ENCODE measurements at regions not wholly inside any gene's neighbourhood (a gene's known extent, or its start where the extent isn't known, plus 50 kb on each side); places are given as distances from the start of the nearest gene placed in this dataset.
"Not testable (repeated sequence)": the region's sequence is repeated elsewhere in the genome, so short reads cannot be mapped to it uniquely, and the experiment has no call there.

DNA sequence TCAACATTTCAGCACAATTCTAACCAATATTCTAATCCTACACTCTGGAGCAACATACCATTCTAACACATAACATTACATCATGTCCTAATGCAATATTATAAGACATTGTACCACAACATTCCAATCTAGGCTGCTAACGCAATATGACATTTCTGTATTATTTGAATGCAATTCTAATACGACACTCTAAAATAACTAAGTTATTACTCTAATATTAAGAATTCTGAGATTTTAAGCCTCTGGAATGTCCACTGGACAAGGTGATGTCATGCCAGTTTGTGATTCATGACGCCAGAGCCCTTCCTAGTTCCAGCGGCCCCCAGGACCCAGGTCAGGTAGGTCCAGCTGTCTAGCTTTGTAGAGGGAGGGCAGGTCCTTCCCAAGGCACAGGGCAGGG is 69.7 kb upstream of the SIRPA start:
- no peak for DNase-seq

DNA sequence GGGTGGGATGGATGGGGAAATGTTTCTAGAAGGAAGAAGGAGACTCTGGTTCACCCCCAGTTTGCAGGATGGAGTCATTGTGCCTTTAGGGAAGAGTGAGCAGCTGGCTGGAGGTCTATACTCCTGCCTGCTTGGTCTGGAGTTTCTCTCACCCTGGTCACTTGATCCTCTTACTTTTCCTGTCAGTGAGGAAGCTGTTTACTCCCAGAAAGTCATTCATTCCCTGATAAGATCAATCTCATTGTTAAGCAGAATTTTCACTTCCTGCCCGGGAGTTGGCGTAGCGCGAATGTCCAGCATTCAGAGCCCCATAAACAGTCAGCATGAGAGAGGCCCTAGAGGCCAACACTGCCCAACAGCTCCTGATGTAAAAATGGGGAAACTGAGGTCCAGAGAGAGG is 70.4 kb upstream of the SIRPA start:
- no peak for DNase-seq

DNA sequence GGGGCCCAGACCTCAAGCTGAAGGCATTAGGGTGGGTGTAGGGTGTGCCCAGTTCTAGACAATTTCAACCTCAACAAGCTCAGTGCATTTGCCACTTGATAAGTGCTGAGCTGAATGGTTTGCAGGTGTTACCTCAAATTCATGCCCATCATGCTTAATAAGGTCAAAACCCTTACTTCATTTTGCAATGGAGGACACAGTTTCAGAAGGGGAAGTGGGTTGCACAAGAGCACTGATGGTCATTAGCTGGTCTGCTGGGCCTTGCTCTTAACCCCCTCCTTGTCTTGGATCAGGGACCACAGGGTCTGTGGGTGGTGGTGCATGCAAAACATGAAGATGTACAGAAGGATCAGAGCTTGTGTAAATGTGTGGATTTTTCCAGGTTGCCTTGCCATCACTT is 71.0 kb upstream of the SIRPA start:
- DNase-seq: peak; percentile 69

DNA sequence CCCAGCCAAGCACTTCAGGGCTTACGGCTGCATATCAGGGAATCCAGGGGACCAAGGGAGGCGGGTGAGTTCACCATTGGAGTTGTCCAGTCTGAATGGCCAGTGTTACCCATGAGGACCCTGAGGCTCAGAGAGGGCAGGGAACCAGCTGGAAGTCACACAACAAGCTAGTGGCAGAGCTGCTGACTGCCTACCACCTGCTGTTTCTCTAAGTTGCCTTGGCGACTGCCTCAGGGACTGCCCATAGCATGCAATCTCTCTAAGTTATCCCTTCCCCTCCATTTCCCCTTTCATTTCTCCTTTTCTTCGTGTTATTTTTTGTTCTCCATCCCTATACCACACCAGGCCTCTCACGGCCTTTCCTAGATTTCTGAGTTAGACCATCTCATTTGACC is 71.8 kb upstream of the SIRPA start:
- DNase-seq: peak; percentile 59

DNA sequence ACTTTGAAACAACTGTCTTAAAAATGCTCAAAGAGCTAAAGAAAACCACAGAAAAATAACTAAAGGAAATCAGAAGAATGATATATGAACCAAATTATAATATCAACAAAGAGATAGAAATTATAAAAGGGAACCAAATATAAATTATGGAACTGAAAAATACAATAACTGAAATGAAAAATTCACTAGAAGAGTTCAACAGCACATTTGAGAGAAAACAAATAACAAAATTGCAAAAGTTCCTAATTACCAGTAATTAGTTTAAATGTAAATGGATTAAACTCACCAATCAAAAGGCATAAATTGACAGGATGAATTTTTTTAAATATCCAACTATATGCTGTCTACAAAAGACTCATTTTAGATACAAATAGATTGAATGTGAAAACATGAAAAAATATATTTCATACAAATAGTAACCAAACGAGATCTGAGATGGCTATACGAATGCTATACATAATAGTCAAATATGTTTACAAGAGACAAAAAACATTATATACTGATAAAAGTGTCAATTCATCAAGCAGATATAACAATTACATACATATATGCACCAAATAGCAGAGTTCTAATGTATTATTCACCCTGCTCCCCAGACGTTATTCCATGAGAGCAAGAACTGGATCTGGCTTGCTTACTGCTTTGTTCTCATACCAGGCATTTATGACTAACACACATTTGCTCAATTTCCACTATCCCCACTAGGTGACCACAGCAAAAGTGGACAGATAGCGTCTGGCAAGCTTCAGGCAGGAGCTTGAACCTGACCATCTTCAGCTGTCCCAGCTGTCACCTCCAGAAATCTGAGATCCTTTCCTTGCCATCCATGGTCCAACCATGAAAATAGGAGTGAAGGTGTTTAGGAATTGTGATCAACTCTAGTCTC is 72.4 kb upstream of the SIRPA start:
- DNase-seq: peak; percentile 17

DNA sequence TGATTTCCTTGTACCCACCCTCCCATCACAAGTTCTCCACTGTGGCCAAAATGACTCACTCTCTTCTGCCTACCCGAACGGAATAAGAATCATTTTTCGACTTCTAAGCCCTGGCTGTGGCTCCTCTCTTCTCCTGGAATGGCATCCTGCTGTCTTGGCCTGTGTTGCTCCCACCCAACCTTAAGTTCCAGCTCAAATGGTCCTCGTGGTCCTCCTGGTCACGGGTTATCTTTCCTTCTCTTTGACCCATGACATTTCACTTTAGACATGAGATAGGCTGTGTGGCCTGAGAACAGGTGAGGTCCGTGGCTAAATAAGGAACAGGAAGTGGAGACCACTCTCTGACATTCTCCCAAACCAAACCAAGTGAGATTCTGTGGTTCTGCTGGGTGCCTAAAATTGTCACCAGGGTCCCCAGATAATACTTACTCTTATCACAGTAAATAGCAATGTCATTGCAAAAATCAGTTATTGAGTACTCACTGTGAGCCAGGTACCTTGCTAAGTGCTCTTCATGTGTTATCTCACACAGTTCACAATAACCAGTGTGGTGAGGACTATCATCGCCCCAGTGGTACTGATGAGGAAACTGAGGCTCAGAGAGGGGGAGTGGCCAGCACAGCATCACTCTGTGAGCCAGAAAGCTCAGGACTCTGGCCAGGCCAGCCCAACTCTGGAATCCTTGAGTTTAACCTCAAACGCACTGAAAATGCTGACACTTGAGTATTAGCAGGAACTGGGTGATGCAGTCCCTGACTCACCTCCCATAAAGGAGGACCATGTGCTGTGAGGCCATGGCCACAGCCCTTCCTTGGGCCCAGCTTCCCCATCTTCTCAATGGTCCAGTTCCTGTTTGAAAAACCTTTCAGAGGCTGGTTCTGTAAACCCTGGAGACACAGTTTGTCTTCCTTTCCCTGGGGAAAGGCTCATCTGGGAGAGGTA is 74.8 kb upstream of the SIRPA start:
- peak; percentile 93 for DNase-seq

DNA sequence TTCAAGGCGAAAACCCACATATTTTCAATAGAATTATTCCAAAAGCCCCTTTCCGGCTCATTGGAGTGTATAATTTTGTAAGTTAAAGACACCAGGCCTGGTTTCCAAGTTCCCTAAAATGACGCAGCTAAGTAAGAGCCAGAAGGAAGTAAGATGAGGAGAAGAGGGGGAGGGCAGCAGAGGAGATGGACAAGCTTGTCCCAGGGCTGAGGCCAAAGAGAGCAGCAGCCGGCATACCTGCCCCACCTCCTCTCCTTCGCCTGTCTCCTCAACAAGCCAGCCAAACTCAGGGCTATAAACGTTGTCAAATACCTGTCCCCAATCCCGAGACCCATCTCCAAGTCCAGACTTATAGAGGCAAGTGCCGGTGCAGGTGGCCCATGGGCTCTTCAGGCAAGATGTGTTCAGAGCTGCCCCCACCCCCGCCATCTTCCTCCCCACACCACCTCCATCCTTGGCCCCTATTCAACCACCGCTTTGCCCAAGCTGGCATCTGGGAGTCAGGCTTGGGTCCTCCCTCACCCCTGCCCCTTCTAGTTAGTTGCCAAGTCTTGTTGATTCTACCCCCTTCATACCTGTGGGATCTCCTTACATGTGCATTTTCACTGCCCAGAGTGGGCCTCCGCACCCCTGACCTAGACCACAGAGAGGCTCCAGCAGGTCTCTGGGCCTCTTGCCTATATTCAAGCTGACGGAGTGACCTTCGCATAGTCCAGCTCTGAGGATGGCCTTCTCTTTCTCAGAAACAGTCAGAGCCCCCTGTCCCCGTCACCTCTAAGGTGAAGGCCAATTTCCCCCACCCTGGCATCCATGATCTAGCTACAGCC is 75.7 kb upstream of the SIRPA start:
- DNase-seq: peak; percentile 81

DNA sequence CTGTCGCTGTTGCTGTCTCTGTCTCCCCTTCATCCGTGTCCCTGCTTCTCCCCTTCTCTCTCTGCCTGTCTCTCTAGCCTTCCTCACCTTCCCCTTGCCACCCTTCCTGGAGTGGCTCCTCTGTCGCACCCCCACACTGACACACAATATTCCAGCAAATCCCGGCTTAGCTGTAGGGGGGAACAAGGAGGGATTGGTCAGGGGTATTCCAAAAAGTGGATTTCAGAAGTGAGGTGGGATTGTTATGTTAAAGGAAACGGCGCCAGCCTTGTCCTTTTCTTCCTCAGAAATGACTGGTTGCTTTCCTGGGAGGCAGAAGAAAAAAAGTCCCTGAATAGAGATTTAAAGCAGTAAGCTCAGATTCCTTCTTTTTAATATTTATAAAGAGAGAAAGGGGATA is 76.3 kb upstream of the SIRPA start:
- DNase-seq: no peak

DNA sequence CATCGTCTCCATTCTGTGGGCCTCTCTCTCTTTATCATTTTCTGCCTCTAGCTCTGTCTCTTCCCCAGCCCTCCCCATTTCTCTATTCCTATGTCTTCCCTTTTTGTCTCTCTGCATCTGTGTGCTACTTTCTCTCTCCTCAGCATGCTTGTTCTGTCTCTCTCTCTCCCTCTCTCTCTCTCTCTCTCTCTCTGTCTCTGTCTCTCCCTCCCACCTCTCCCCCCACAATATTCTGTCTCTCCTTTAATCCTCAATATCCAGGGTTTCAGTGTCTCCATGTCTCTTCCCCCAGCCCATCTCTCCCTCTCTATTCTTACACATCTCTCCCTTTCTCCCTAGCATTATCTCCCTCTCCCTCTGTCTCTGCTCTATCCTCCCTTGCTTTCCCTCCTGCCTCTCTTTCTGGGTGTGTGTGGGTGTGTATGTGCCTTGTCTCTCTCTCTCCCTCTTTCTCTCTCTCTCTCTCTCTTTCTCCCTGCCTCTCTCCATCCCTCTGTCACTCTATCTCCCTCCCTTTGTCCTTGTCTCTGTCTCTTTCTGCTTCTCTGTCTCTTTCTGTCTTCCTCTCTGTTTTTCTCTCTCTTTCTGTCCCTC is 76.9 kb upstream of the SIRPA start:
- no peak for DNase-seq

DNA sequence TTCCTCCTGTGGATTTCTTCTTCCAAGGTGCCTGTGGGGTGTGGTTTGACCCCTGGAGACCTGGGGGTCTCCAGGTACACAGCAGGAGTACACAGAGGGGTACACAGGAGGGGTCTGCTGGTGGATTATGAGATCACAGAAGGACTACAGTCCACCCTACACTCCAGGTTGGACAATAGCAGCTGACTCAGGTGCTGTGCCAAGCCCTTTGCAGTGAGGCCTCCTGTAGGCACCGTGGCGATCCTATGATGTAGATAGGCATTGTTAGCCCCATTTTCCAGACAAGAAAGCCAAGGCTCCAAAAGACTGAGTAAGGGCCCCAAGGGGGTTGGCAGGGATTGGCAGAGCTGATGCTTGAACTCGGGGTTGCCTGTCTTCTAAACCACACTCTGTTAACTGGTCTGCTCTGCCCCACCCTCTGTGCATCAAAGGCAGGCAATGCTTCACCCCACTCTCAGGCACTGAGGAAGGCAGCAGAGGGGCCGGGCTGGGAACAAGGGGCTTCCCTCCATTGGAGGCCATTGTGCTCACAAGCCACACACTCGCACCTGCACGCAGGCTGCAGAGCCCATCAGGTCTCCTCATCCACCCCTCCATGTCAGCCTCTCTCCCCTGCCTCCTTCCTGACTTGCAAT is 77.5 kb upstream of the SIRPA start:
- no peak for DNase-seq

DNA sequence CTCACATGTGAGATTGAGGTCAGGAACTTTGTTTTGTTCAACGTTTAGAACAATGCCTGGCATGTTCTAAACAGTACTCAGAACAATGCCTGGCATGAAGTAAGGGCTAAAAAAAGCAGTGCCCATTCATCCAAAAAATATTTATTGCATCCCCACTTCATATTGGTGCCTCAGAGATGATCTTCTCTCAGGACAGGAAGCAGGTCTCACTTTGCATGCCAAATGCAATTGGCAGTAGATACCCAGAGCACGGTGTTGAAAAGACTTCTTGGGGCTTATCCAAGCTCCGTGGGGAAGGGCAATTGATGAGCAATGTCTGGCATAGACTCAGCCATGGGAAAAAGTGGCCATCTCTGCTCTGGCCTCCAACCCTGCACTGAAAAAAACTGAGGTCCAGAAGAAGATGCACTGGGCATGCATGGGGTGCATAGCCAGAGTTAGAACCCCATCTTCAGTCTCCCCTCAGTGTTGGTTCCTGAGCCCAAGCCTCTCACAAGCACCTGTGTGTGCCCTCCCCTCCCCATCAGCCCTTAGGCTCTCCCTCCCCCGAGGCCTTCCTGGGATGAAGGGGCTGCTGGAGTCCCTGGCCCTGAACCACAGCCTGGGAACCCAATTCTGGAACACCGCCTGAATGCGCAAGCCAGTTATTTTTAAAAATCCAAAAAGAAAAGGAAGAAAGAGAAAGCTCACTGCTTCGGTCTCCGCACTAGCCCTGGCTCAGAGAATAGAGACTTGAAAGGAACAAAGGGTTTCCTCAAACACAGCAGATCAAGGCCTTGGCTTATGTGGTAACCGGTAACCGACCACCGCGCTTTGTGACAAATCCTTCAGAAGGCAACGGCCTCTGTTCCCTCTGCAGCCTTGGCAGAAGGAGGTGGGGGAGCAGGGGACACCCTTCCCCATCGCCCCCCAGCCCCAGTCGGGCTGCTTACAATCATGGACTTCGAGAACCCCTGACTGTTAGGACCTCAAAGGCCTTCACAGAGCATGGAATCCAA is 78.5 kb upstream of the SIRPA start:
- peak; percentile 45 for DNase-seq

DNA sequence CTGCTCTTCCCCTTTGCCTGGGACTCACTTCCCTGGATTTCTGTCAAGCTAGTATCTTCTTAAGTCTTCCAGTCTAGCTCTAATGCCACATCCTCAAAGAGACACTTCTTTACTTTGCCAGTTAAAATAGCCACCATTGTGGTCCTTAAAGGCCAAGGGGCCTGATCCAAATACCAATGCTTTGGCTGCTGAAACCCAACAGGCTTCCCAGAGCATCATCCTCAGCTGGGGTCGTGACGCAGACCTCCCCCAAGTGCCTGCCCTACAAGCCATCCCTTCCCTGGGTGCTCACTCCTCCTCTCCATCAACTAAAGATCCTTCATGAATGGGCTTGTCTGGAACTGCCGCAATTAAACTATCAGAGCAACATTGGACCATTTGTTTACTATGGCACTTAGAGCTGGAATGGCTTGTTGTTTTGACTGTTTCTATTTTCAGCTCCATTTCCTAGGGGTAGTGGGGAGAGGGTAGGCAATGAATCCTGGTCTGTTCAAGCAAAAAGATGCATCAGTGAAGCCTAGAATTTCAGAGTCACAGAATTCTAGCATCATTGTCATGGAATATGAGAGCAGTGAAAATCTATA is 79.6 kb upstream of the SIRPA start:
- DNase-seq: no peak

DNA sequence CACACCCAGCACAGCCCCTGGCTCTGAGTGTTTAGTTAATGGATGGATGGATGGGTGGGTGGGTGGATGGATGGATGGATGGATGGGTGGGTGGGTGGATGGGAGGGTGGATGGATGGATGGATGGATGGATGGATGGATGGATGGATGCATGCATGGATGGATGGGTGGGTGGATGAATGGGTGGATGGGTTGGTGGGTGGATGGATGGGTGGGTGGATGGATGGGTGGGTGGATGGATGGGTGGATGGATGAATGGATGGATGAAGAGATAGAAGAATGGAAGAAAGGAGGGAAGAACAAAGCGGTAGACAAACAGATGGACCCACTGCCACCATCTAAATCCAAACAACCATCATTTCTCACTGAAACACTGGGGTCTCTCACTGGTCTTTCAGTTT is 80.3 kb upstream of the SIRPA start:
- DNase-seq: not testable (repeated sequence)

DNA sequence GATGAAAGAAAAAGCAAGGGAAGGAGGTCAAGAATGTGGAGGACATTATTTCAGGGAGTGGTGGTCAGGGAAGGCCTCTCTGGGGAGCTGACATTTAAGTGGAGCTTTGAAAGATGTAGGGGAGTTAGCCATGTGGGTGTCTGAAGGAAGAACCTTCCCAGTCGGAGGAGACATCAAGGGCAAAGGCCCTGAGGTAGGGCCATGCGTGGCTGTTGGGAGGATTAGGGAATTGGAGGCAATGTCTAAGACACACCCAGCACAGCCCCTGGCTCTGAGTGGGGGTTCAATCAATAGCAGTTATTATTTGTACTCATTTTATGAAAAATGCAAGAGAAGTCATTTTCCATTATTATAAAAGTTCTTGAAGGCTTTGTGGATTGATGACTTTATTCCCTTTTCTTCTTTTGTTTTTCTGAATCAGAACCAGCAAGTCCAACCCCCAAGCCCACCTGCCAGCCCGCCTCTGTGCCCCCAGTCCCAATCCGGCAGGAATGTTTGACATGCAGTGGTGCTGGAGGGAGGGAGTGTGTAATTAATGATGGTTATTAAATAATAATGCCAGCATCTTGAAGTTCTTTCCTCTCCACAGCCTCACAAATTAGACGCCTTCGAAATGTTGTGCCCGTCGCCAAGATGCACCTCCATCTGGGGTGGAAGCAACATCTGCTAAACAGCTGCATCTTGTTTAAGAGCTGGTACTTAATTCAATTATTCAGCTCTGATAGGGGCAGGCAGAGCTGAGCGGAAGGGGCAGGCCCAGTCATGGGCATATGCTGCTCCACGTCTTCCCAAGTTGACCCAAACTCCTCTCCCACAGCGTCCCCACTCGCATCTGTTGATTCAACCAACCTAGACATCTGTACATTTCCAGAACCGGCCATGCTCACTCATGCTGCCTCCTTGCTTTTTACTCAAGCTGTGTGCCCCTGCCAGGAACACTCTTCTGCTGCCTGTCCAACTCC is 81.3 kb upstream of the SIRPA start:
- no peak for DNase-seq

DNA sequence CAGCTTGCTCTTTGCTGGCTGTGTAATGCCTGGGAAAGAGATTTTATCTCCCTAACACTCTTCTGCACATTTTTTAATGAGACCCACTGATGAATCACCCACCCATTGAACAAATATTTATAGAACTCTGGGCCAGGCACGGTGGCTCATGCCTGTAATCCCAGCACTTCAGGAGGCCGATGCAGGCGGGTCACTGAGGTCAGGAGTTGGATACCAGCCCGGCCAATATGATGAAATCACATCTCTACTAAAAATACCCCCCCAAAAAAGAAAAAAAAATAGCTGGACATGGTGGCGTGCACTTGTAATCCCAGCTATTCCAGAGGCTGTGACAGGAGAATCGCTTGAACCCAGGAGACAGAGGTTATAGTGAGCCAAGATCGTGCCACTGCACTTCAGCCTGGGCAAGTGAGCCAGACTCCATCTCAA is 82.1 kb upstream of the SIRPA start:
- peak; percentile 31 for DNase-seq

DNA sequence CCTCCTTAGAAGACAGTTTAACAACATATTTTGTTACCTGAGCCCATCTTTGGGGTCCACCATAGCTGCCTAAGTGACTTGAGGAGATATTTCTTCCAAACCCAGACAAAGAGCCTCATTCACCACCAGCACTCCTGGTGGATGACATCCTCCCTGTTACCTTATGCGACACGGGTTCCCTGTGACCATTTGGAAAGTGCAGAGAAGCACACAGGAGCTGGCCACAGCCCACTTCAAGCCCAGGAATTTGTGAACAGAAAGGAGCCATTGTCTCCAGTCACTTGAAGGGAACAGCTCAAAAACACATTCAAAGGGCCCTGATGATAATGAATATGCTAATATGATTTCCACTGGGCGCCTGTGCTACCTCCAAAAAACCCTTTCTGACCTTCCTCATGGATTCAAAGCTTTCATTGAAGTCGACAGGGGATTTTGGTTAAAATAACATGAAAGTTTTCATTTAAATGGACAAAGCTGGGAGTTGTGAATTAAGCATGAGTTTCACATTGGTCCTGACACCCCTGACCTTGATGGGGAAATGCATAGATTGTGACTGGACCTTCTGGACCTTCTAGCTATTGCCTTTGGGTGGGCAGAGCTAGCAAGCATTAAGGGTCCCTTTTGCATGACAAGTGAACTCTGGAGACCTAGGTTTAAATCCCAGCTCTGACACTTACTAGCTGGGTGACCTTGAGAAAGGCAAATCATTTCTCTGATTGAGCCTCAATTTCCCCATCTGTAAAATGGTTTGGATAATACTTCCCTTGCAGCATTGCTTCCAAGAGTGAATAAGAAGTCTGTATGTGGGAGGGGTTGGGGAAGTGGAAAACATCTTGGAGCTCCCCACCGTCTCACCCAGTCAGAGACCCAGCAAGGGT is 83.3 kb upstream of the SIRPA start:
- no peak for DNase-seq

DNA sequence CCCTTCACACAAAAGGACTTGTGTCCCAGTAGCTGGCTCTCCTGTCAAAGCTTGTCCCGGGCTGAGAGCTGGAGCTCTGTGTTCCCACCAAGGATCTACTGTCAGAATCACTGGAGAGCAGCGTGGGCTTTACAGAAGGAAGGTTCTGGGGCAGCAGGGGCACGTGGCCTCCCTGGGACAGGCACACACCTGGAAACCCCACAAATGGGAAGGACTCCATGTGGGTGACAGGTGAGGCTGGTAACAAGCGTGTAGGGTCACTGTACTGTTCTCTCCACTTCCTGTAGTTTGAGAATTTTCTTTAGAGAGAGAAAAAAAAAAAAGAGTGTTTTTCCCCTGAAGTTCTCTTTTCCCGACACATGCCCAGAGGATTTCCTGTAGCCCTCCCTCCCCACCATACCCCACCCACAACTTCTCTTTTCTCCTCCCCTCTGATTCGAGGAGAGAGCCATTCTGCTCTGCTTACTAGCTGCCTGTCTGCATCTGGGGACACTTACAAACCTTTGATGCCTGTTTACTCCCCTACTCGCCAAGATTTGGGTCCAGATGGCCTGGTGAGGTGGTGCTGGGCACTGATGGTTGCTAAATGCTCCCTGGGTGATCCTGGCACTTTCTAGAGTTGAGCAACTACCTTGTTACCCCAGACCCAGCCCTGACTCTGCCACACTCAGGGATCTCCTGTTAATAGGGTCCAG is 84.1 kb upstream of the SIRPA start:
- peak; percentile 65 for DNase-seq

DNA sequence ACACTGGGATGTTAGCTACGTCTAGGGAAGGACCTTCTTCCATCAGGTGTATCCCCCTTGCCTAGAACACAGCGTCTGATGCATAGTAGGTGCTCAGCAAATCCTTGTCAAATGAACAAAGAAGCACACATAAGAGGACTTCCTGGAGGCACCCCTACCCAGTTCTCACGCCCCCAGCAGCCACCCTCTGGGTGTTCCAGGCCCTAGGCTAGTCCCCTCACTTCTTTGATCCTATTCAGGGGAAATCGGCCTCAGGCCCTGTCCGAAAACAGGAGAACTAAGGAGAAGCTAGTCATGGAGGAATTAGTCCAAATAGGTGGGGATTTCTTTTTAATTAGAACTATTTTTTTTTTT is 84.7 kb upstream of the SIRPA start:
- no peak for DNase-seq

Measured in suppressor macrophage treated with lipopolysaccharide for 4 hours (primary cell).